ENCODE measurements at regions not wholly inside any gene's neighbourhood (a gene's known extent, or its start where the extent isn't known, plus 50 kb on each side); places are given as distances from the start of the nearest gene placed in this dataset.

GRCh38 chr18:30486856-30487255, 555.7 kb downstream of the DSC3 start:
- TF ChIP-seq CTCF (IDR thresholded peaks at IDR 0.05; ENCODE audit: borderline replicate concordance, insufficient read depth, low read depth, low read length), result no peak
- no peak overlapping the region for H3K4me3 ChIP-seq (ENCODE audit: low read depth, low read length)

GRCh38 chr18:30485078-30485477, 557.5 kb downstream of the DSC3 start:
- TF ChIP-seq CTCF (IDR thresholded peaks at IDR 0.05; ENCODE audit: borderline replicate concordance, insufficient read depth, low read depth, low read length), result no peak
- H3K4me3 ChIP-seq (ENCODE audit: low read depth, low read length), result no peak overlapping the region

GRCh38 chr18:30481871-30482270, 560.7 kb downstream of the DSC3 start:
- no peak for TF ChIP-seq CTCF (IDR thresholded peaks at IDR 0.05; ENCODE audit: borderline replicate concordance, insufficient read depth, low read depth, low read length)
- H3K4me3 ChIP-seq (ENCODE audit: low read depth, low read length), result no peak overlapping the region

- TF ChIP-seq CTCF (IDR thresholded peaks at IDR 0.05; ENCODE audit: borderline replicate concordance, insufficient read depth, low read depth, low read length), result no peak
These were observed 573.5 kb downstream of the DSC3 start for GRCh38 chr18:30469091-30469490.

GRCh38 chr18:30465096-30465495, 577.4 kb downstream of the DSC3 start:
- no peak overlapping the region for H3K4me3 ChIP-seq (ENCODE audit: low read depth, low read length)
- no peak for TF ChIP-seq CTCF (IDR thresholded peaks at IDR 0.05; ENCODE audit: borderline replicate concordance, insufficient read depth, low read depth, low read length)

More at GRCh38 chr18:30469091-30469490, 573.5 kb downstream of the DSC3 start:
- H3K4me3 ChIP-seq (ENCODE audit: low read depth, low read length), result no peak overlapping the region

- H3K4me3 ChIP-seq (ENCODE audit: low read depth, low read length), result no peak overlapping the region
- TF ChIP-seq CTCF (IDR thresholded peaks at IDR 0.05; ENCODE audit: borderline replicate concordance, insufficient read depth, low read depth, low read length), result no peak
These were observed 585.4 kb downstream of the DSC3 start for GRCh38 chr18:30457156-30457555.

- H3K4me3 ChIP-seq (ENCODE audit: low read depth, low read length), result no peak overlapping the region
- TF ChIP-seq CTCF (IDR thresholded peaks at IDR 0.05; ENCODE audit: borderline replicate concordance, insufficient read depth, low read depth, low read length), result no peak
These were observed 586.8 kb downstream of the DSC3 start for GRCh38 chr18:30455741-30456140.

All from GM12875 (cell line).